Activated CD4-positive, alpha-beta T cell treated with anti-CD3 and anti-CD28 coated beads, Interleukin-2, Interleukin-4, amounts not matched to agents 100 ng/mL and 50 ng/mL, durations not matched to agents 16 hours and 8 hours (primary cell): ENCODE measurements at regions not wholly inside any gene's neighbourhood (a gene's known extent, or its start where the extent isn't known, plus 50 kb on each side); places are given as distances from the start of the nearest gene placed in this dataset.
"Not testable (repeated sequence)": the region's sequence is repeated elsewhere in the genome, so short reads cannot be mapped to it uniquely, and the experiment has no call there.

ENCODE experiments used
- DNase-seq: peaks from one replicate; pipeline ENCODE4 v3.0.0-alpha.2; 2020; ENCODE audit warnings: low spot score

GRCh38 chr13:31608780-31609179 is 130.5 kb upstream of the RXFP2 start:
- DNase-seq, result not testable (repeated sequence)

GRCh38 chr13:31610270-31610998 is 128.9 kb upstream of the RXFP2 start:
- DNase-seq, result no peak

GRCh38 chr13:31611214-31611613 is 128.1 kb upstream of the RXFP2 start:
- no peak for DNase-seq

- no peak for DNase-seq
These were observed 125.3 kb upstream of the RXFP2 start for GRCh38 chr13:31614073-31614472.

- no peak for DNase-seq
These were observed 124.6 kb upstream of the RXFP2 start for GRCh38 chr13:31614704-31615103.

GRCh38 chr13:31625115-31625514 is 114.2 kb upstream of the RXFP2 start:
- no peak for DNase-seq

GRCh38 chr13:31627097-31627845 is 112.1 kb upstream of the RXFP2 start:
- no peak for DNase-seq

GRCh38 chr13:31629085-31629780 is 110.1 kb upstream of the RXFP2 start:
- DNase-seq, result no peak

- DNase-seq, result no peak
These were observed 108.3 kb upstream of the RXFP2 start for GRCh38 chr13:31631071-31631470.

GRCh38 chr13:31631746-31632145 is 107.6 kb upstream of the RXFP2 start:
- DNase-seq, result no peak

GRCh38 chr13:31638577-31638976 is 100.7 kb upstream of the RXFP2 start:
- DNase-seq, result no peak

GRCh38 chr13:31639443-31640163 is 99.7 kb upstream of the RXFP2 start:
- DNase-seq, result no peak

GRCh38 chr13:31649766-31650165 is 89.6 kb upstream of the RXFP2 start:
- no peak for DNase-seq

- no peak for DNase-seq
These were observed 85.6 kb upstream of the RXFP2 start for GRCh38 chr13:31653730-31654129.

- DNase-seq, result no peak
These were observed 75.3 kb upstream of the RXFP2 start for GRCh38 chr13:31663880-31664585.

GRCh38 chr13:31670831-31671617 is 68.3 kb upstream of the RXFP2 start:
- no peak for DNase-seq

GRCh38 chr13:31674051-31674450 is 65.3 kb upstream of the RXFP2 start:
- no peak for DNase-seq

- DNase-seq, result no peak
These were observed 63.8 kb upstream of the RXFP2 start for GRCh38 chr13:31675440-31675953.

- no peak for DNase-seq
These were observed 58.2 kb upstream of the RXFP2 start for GRCh38 chr13:31681133-31681532.

- no peak for DNase-seq
These were observed 54.9 kb upstream of the RXFP2 start for GRCh38 chr13:31684466-31684865.
